ENCODE measurements at regions not wholly inside any gene's neighbourhood (a gene's known extent, or its start where the extent isn't known, plus 50 kb on each side); places are given as distances from the start of the nearest gene placed in this dataset.

GRCh38 chr10:113441686-113442270 lies 111.1 kb upstream of the HABP2 start:
- Mint-ChIP-seq H3K4me1 (peaks cover 29% of the 10 kb centered on the region), H3K36me3 (no peaks in the 10 kb centered on the region), H3K27ac (no peak overlapping the region), H3K4me3 (no peak overlapping the region), H3K27me3 (ENCODE audit: low read depth in 3 of 3) (peaks cover 1 to 3% (median 2%) of the 10 kb centered on the region in 3 donors), H3K9me3 (no peaks in the 10 kb centered on the region)
- H3K9ac ChIP-seq (ENCODE audit: insufficient read depth, low read length, poor library complexity, severe bottlenecking), result no peak overlapping the region
- no peaks in the 10 kb centered on the region for H4K20me1 ChIP-seq (ENCODE audit: insufficient read depth, low read length)
- H3K79me2 ChIP-seq (ENCODE audit: insufficient read depth, low read length), result no peaks in the 10 kb centered on the region
- no peak overlapping the region for H3K4me2 ChIP-seq (replicated peaks; ENCODE audit: extremely low read depth, low read length, poor library complexity, severe bottlenecking)
- WGBS (ENCODE audit: insufficient coverage), result 97% methylated on average over 3 of the region's 4 CpGs
- no peak overlapping the region for H3K27ac ChIP-seq (ENCODE audit: low read depth in 1 of 2, low read length in 2 of 2)
- H2AFZ ChIP-seq (ENCODE audit: insufficient read depth, low read depth, low read length, poor library complexity, severe bottlenecking), result no peak overlapping the region
- no peak for DNase-seq
- intact Hi-C loops (cut with micrococcal nuclease), result no loop called here
- H3K4me3 ChIP-seq (replicated peaks in 1 of 3; ENCODE audit: low read depth in 2 of 3, low read length in 3 of 3), result no peak overlapping the region
- H3K36me3 ChIP-seq (replicated peaks in 1 of 2; ENCODE audit: control insufficient read depth in 1 of 2, insufficient read depth in 2 of 2, low read length in 2 of 2), result no peaks in the 10 kb centered on the region
- H3K4me1 ChIP-seq (ENCODE audit: control insufficient read depth in 1 of 2, insufficient read depth in 2 of 2, low read length in 2 of 2), result peaks cover 12 to 13% of the 10 kb centered on the region in 2 donors
- no peaks in the 10 kb centered on the region for H3K9me3 ChIP-seq (replicated peaks in 1 of 2; ENCODE audit: control insufficient read depth in 1 of 2, insufficient read depth in 1 of 2, low read length in 2 of 2)
- TF ChIP-seq CTCF (IDR thresholded peaks at IDR 0.05), result no peak
- no peaks in the 10 kb centered on the region for H3K27me3 ChIP-seq (ENCODE audit: control insufficient read depth in 2 of 2, insufficient read depth in 2 of 2, low read length in 2 of 2)

GRCh38 chr10:113442336-113442735 lies 110.5 kb upstream of the HABP2 start:
- no peaks in the 10 kb centered on the region for H4K20me1 ChIP-seq (ENCODE audit: insufficient read depth, low read length)
- no peaks in the 10 kb centered on the region for H3K36me3 ChIP-seq (replicated peaks in 1 of 2; ENCODE audit: control insufficient read depth in 1 of 2, insufficient read depth in 2 of 2, low read length in 2 of 2)
- intact Hi-C loops (cut with micrococcal nuclease), result no loop called here
- H3K27me3 Mint-ChIP-seq (ENCODE audit: low read depth in 3 of 3), result peaks cover 1 to 3% (median 2%) of the 10 kb centered on the region in 3 donors
- no peaks in the 10 kb centered on the region for H3K79me2 ChIP-seq (ENCODE audit: insufficient read depth, low read length)
- peak; percentile 23 to 36 (median 23) for DNase-seq
- no peak overlapping the region for H3K4me3 Mint-ChIP-seq
- no peaks in the 10 kb centered on the region for H3K9me3 ChIP-seq (replicated peaks in 1 of 2; ENCODE audit: control insufficient read depth in 1 of 2, insufficient read depth in 1 of 2, low read length in 2 of 2)
- peaks cover 29% of the 10 kb centered on the region for H3K4me1 Mint-ChIP-seq
- no peak overlapping the region for H2AFZ ChIP-seq (ENCODE audit: insufficient read depth, low read depth, low read length, poor library complexity, severe bottlenecking)
- H3K36me3 Mint-ChIP-seq, result no peaks in the 10 kb centered on the region
- H3K27ac ChIP-seq (ENCODE audit: low read depth in 1 of 2, low read length in 2 of 2), result no peak overlapping the region
- no CpG with 5 or more reads among the region's 2 CpGs for WGBS (ENCODE audit: insufficient coverage)
- H3K27ac Mint-ChIP-seq, result peak overlapping the region in 1 of 7 donors; percentile 11
- H3K4me2 ChIP-seq (replicated peaks; ENCODE audit: extremely low read depth, low read length, poor library complexity, severe bottlenecking), result no peak overlapping the region
- peaks cover 12 to 13% of the 10 kb centered on the region in 2 donors for H3K4me1 ChIP-seq (ENCODE audit: control insufficient read depth in 1 of 2, insufficient read depth in 2 of 2, low read length in 2 of 2)
- H3K4me3 ChIP-seq (replicated peaks in 1 of 3; ENCODE audit: low read depth in 2 of 3, low read length in 3 of 3), result no peak overlapping the region
- no peaks in the 10 kb centered on the region for H3K9me3 Mint-ChIP-seq
- no peak for TF ChIP-seq CTCF (IDR thresholded peaks at IDR 0.05)
- peaks cover 0 to 2% of the 10 kb centered on the region in 2 donors for H3K27me3 ChIP-seq (ENCODE audit: control insufficient read depth in 2 of 2, insufficient read depth in 2 of 2, low read length in 2 of 2)
- no peak overlapping the region for H3K9ac ChIP-seq (ENCODE audit: insufficient read depth, low read length, poor library complexity, severe bottlenecking)

Data from CD14-positive monocyte (primary cell).